CD4-positive, alpha-beta T cell (primary cell): ENCODE measurements at regions not wholly inside any gene's neighbourhood (a gene's known extent, or its start where the extent isn't known, plus 50 kb on each side); places are given as distances from the start of the nearest gene placed in this dataset.

Experiments used
- ATAC-seq: fragments of 200-7000 bp; cut with Tn5 transposase; one replicate; pipeline ENCODE4 v1.10.0; 2022; ENCODE audit warnings: mild to moderate bottlenecking; ENCODE audit not compliant: poor library complexity
- CTCF ChIA-PET: fragments of 350-600 bp; sonication (Branson Sonifier 250); formaldehyde crosslinking; loops from one replicate; lab custom pipeline; 2021; ENCODE audit warnings: antibody characterized with exemption, inconsistent platforms; lab: Charles Lee
- POLR2A ChIA-PET: fragments of 350-600 bp; sonication (Branson Sonifier 250); formaldehyde crosslinking; loops from one replicate; lab custom pipeline; 2021; ENCODE audit warnings: antibody characterized with exemption, inconsistent platforms; lab: Charles Lee
- DNase-seq, 14 experiments: peaks; one replicate each; pipeline ENCODE4 v3.0.0-alpha.2; 2013 to 2020; ENCODE audit warnings: mixed read lengths in 2 of 14
- H3K27ac ChIP-seq, 2 donors: one replicate each; pipeline versions ENCODE4 v1.5.1 to v1.7.0; 2013; ENCODE audit warnings: low read length in 2 of 2, low read depth in 1 of 2, mild to moderate bottlenecking in 1 of 2
- H3K27me3 ChIP-seq, 2 experiments: 1 replicate in 1 of 2; 2 replicates in 1 of 2; pipeline versions ENCODE4 v1.6.1 to v1.7.0; 2013; ENCODE audit warnings: low read length in 2 of 2, control low read depth in 1 of 2, mild to moderate bottlenecking in 1 of 2, moderate library complexity in 1 of 2; ENCODE audit not compliant: insufficient read depth in 2 of 2, control insufficient read depth in 1 of 2
- H3K36me3 ChIP-seq: one replicate; pipeline ENCODE4 v1.6.1; 2013; ENCODE audit warnings: low read length, control low read depth; ENCODE audit not compliant: insufficient read depth
- H3K4me1 ChIP-seq: one replicate; pipeline ENCODE4 v1.6.1; 2013; ENCODE audit warnings: low read length, control low read depth; ENCODE audit not compliant: insufficient read depth
- H3K4me3 ChIP-seq: one replicate; pipeline ENCODE4 v1.5.1; 2013; ENCODE audit warnings: mild to moderate bottlenecking, low read length, moderate library complexity
- H3K9me3 ChIP-seq, 2 experiments: 1 replicate in 1 of 2; 2 replicates in 1 of 2; pipeline versions ENCODE4 v1.6.1 to v1.7.0; 2013; ENCODE audit warnings: low read length in 2 of 2, mild to moderate bottlenecking in 2 of 2, control low read depth in 1 of 2, moderate library complexity in 1 of 2; ENCODE audit not compliant: control insufficient read depth in 1 of 2, insufficient read depth in 1 of 2
- H3K27ac Mint-ChIP-seq: one replicate; pipeline ENCODE4 v1.8.0; 2020; ENCODE audit warnings: mixed read lengths
- H3K27me3 Mint-ChIP-seq: one replicate; pipeline ENCODE4 v1.8.0; 2021; ENCODE audit warnings: mixed read lengths
- H3K36me3 Mint-ChIP-seq: one replicate; pipeline ENCODE4 v1.8.0; 2021; ENCODE audit warnings: low read depth, mixed read lengths
- H3K4me1 Mint-ChIP-seq: one replicate; pipeline ENCODE4 v1.8.0; 2021; ENCODE audit warnings: low read depth, mixed read lengths
- H3K4me3 Mint-ChIP-seq: one replicate; pipeline ENCODE4 v1.8.0; 2020; ENCODE audit warnings: mild to moderate bottlenecking, mixed read lengths
- H3K9me3 Mint-ChIP-seq: one replicate; pipeline ENCODE4 v1.8.0; 2020; ENCODE audit warnings: mixed read lengths
- intact Hi-C, 2 experiments: fragments of 100-400 bp; cut with DNase I in 1 of 2; cut with micrococcal nuclease in 1 of 2; formaldehyde crosslinking; loops; one replicate each; pipeline versions ENCODE4 v1.15.1 to v1.9.0; 2023 to 2025; cut with DNase I, micrococcal nuclease
- TF ChIP-seq, protein P1 (sequence below): fragments of 200-600 bp; IDR thresholded peaks from one replicate; pipeline ENCODE4 v1.8.0; 2022; ENCODE audit warnings: antibody characterized with exemption, mild to moderate bottlenecking

- no peaks in the 10 kb centered on the region for H3K9me3 ChIP-seq
- ChIA-PET POLR2A (no interaction called here), CTCF (no interaction called here)
- Mint-ChIP-seq H3K27ac (no peak overlapping the region), H3K36me3 (no peaks in the 10 kb centered on the region), H3K27me3 (peaks cover 10% of the 10 kb centered on the region), H3K4me1 (no peaks in the 10 kb centered on the region), H3K9me3 (no peaks in the 10 kb centered on the region), H3K4me3 (no peak overlapping the region)
- DNase-seq (no peak), ATAC-seq (no peak)
- intact Hi-C loops: no loop called here
- H3K4me1 ChIP-seq: no peaks in the 10 kb centered on the region
- no peaks in the 10 kb centered on the region for H3K27me3 ChIP-seq
- no peaks in the 10 kb centered on the region for H3K36me3 ChIP-seq
- H3K27ac ChIP-seq: no peak overlapping the region
- TF ChIP-seq, protein P1, sequence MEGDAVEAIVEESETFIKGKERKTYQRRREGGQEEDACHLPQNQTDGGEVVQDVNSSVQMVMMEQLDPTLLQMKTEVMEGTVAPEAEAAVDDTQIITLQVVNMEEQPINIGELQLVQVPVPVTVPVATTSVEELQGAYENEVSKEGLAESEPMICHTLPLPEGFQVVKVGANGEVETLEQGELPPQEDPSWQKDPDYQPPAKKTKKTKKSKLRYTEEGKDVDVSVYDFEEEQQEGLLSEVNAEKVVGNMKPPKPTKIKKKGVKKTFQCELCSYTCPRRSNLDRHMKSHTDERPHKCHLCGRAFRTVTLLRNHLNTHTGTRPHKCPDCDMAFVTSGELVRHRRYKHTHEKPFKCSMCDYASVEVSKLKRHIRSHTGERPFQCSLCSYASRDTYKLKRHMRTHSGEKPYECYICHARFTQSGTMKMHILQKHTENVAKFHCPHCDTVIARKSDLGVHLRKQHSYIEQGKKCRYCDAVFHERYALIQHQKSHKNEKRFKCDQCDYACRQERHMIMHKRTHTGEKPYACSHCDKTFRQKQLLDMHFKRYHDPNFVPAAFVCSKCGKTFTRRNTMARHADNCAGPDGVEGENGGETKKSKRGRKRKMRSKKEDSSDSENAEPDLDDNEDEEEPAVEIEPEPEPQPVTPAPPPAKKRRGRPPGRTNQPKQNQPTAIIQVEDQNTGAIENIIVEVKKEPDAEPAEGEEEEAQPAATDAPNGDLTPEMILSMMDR: no peak
- no peak overlapping the region for H3K4me3 ChIP-seq
These were observed 96.1 kb upstream of the PRMT6 start for GRCh38 chr1:106960412-106960811.

- intact Hi-C loops: no loop called here
- H3K4me3 Mint-ChIP-seq: no peak overlapping the region
- H3K9me3 Mint-ChIP-seq: no peaks in the 10 kb centered on the region
- POLR2A ChIA-PET: no interaction called here
- Histone ChIP-seq H3K4me3 (no peak overlapping the region), H3K27me3 (no peaks in the 10 kb centered on the region), H3K4me1 (no peaks in the 10 kb centered on the region), H3K27ac (no peak overlapping the region), H3K36me3 (no peaks in the 10 kb centered on the region), H3K9me3 (no peaks in the 10 kb centered on the region)
- TF ChIP-seq, protein P1: no peak
- CTCF ChIA-PET: no interaction called here
- no peaks in the 10 kb centered on the region for H3K36me3 Mint-ChIP-seq
- no peak for ATAC-seq
- no peak overlapping the region for H3K27ac Mint-ChIP-seq
- no peaks in the 10 kb centered on the region for H3K4me1 Mint-ChIP-seq
- H3K27me3 Mint-ChIP-seq: no peaks in the 10 kb centered on the region
- no peak for DNase-seq
These were observed 94.8 kb upstream of the PRMT6 start for GRCh38 chr1:106961646-106962045.

DNA sequence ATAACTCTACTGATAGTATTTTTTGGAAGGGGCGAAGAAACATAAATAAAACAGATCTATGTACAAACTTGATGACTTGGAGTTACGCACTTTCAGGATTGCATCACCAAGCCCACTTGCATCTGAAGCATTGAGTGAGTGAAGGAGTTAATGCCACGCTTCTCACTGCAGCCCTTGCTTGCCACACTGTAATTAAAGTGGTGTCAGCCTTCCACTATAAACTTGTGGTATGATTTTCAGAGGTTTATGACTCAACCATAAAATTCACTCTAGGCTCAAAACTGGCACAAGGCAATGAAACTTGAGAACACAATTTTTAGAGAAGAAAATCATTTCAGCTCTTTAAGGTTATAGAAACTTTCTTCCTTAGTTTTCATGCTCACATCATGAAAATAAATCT lies 93.9 kb upstream of the PRMT6 start:
- no peak overlapping the region for H3K27ac Mint-ChIP-seq
- ATAC-seq: no peak
- Histone ChIP-seq H3K4me3 (no peak overlapping the region), H3K27me3 (no peaks in the 10 kb centered on the region), H3K27ac (no peak overlapping the region), H3K9me3 (no peaks in the 10 kb centered on the region), H3K36me3 (no peaks in the 10 kb centered on the region), H3K4me1 (no peaks in the 10 kb centered on the region)
- H3K4me3 Mint-ChIP-seq: no peak overlapping the region
- no peaks in the 10 kb centered on the region for H3K9me3 Mint-ChIP-seq
- H3K36me3 Mint-ChIP-seq: no peaks in the 10 kb centered on the region
- H3K27me3 Mint-ChIP-seq: no peaks in the 10 kb centered on the region
- DNase-seq: no peak
- ChIA-PET CTCF (no interaction called here), POLR2A (no interaction called here)
- H3K4me1 Mint-ChIP-seq: no peaks in the 10 kb centered on the region
- TF ChIP-seq, protein P1: no peak
- intact Hi-C loops: no loop called here
